Panc1 (cell line): ENCODE measurements at regions not wholly inside any gene's neighbourhood (a gene's known extent, or its start where the extent isn't known, plus 50 kb on each side); places are given as distances from the start of the nearest gene placed in this dataset.

Source experiments
- ATAC-seq: fragments of 200-7000 bp; cut with Tn5 transposase; 2 replicates; pipeline ENCODE4 v1.9.1; 2020; ENCODE audit warnings: mild to moderate bottlenecking, moderate library complexity
- BruUV-seq: library from RNA; stranded (reverse); fragments of 400-500 nt; replicated peaks from 2 replicates; lab custom pipeline; 2021; lab: Mats Ljungman, UMichigan
- CTCF ChIA-PET: fragments of 300-600 bp; sonication (Branson Sonifier 250); formaldehyde crosslinking; loops from one replicate; lab custom pipeline; 2022; ENCODE audit warnings: antibody characterized with exemption; lab: Charles Lee
- POLR2A ChIA-PET: fragments of 300-600 bp; sonication (Branson Sonifier 250); formaldehyde crosslinking; loops from one replicate; lab custom pipeline; 2022; ENCODE audit warnings: antibody characterized with exemption; lab: Charles Lee
- DNase-seq: peaks from one replicate; pipeline ENCODE4 v3.0.0-alpha.2; 2010; ENCODE audit warnings: low read depth, low spot score
- H3K27ac ChIP-seq: 2 replicates; pipeline ENCODE4 v1.5.1; 2011; ENCODE audit warnings: mild to moderate bottlenecking, low read length, inconsistent platforms
- H3K27me3 ChIP-seq: fragments of 200-500 bp; sonication (Bioruptor generic); 2 replicates; pipeline ENCODE4 v1.6.0; 2014; ENCODE audit warnings: low read length, inconsistent platforms; ENCODE audit not compliant: control insufficient read depth, insufficient read depth
- H3K36me3 ChIP-seq: fragments of 200-500 bp; sonication (Bioruptor generic); 2 replicates; pipeline ENCODE4 v1.5.1; 2014; ENCODE audit warnings: inconsistent platforms, mild to moderate bottlenecking, low read length, moderate library complexity; ENCODE audit not compliant: control insufficient read depth, insufficient read depth
- H3K4me1 ChIP-seq: 2 replicates; pipeline ENCODE4 v1.5.1; 2011; ENCODE audit warnings: inconsistent platforms, mild to moderate bottlenecking, low read length, moderate library complexity; ENCODE audit not compliant: control insufficient read depth, insufficient read depth
- H3K4me3 ChIP-seq, 2 experiments: 2 replicates each; pipeline ENCODE4 v1.5.1; 2011 to 2012; ENCODE audit warnings: low read depth in 2 of 2, low read length in 2 of 2, mild to moderate bottlenecking in 2 of 2, inconsistent platforms in 1 of 2, moderate library complexity in 1 of 2
- H3K9me3 ChIP-seq: fragments of 200-500 bp; sonication (Bioruptor generic); 2 replicates; pipeline ENCODE4 v1.5.1; 2014; ENCODE audit warnings: low read depth, mild to moderate bottlenecking, inconsistent platforms, low read length, moderate library complexity; ENCODE audit not compliant: control insufficient read depth, insufficient read depth
- POLR2AphosphoS5 ChIP-seq: IDR thresholded peaks from 2 replicates; pipeline ENCODE4 v1.6.1; 2012; ENCODE audit warnings: mild to moderate bottlenecking, low read depth, low read length, moderate library complexity
- SIN3A ChIP-seq: IDR thresholded peaks from 2 replicates; pipeline ENCODE4 v1.6.1; 2012; ENCODE audit warnings: low read depth, mild to moderate bottlenecking, low read length, moderate library complexity, borderline replicate concordance; ENCODE audit not compliant: insufficient read depth
- TCF7L2 ChIP-seq: IDR thresholded peaks from 2 replicates; pipeline ENCODE4 v1.6.1; 2011; ENCODE audit warnings: mild to moderate bottlenecking, low read depth, low read length, inconsistent platforms
- in situ Hi-C: cut with HindIII; loops from 2 replicates; pipeline ENCODE4 v1.10.0; 2016; ENCODE audit warnings: low sequenced_read_pairs, low pct_unique_long_range_greater_than_20kb
- intact Hi-C: fragments of 100-400 bp; cut with micrococcal nuclease; formaldehyde crosslinking; loops from one replicate; pipeline ENCODE4 v1.10.0; 2022; ENCODE audit not compliant: unreplicated experiment
- TF ChIP-seq, protein P1 (sequence below), 2 experiments: IDR thresholded peaks; 2 replicates each; pipeline ENCODE4 v1.6.1; 2011 to 2012; ENCODE audit warnings: low read depth in 2 of 2, control low read depth in 1 of 2, low read length in 1 of 2, mild to moderate bottlenecking in 1 of 2, moderate library complexity in 1 of 2; ENCODE audit not compliant: insufficient read depth in 1 of 2
- TF ChIP-seq, protein P2 (sequence below): fragments of 450-650 bp; IDR thresholded peaks from 2 replicates; pipeline ENCODE4 v1.5.1; 2017; ENCODE audit warnings: mild to moderate bottlenecking

DNA sequence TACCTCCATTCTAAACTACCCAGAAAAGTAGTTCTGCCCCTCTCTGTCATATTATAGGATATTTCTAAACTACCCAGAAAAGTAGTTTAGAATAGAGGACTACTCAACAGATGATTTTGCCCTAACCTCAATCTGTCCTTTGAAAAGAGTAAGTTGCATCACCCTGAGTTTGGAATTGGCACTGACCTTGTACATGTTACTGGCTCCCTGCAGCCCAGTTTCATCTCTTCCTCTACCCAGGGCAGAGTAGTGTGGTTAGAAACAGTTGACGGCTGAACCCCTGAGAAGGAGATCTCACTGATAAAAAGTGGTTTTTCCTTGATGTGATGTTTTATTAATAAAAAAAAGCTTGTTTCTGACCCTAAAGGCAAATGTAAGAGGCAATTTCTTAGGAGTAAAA is 340.5 kb upstream of the NECTIN3 start:
- TF ChIP-seq SIN3A (no peak), POLR2AphosphoS5 (no peak), TCF7L2 (no peak)
- TF ChIP-seq, protein P1, sequence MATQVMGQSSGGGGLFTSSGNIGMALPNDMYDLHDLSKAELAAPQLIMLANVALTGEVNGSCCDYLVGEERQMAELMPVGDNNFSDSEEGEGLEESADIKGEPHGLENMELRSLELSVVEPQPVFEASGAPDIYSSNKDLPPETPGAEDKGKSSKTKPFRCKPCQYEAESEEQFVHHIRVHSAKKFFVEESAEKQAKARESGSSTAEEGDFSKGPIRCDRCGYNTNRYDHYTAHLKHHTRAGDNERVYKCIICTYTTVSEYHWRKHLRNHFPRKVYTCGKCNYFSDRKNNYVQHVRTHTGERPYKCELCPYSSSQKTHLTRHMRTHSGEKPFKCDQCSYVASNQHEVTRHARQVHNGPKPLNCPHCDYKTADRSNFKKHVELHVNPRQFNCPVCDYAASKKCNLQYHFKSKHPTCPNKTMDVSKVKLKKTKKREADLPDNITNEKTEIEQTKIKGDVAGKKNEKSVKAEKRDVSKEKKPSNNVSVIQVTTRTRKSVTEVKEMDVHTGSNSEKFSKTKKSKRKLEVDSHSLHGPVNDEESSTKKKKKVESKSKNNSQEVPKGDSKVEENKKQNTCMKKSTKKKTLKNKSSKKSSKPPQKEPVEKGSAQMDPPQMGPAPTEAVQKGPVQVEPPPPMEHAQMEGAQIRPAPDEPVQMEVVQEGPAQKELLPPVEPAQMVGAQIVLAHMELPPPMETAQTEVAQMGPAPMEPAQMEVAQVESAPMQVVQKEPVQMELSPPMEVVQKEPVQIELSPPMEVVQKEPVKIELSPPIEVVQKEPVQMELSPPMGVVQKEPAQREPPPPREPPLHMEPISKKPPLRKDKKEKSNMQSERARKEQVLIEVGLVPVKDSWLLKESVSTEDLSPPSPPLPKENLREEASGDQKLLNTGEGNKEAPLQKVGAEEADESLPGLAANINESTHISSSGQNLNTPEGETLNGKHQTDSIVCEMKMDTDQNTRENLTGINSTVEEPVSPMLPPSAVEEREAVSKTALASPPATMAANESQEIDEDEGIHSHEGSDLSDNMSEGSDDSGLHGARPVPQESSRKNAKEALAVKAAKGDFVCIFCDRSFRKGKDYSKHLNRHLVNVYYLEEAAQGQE (IDR thresholded peaks at IDR 0.05; ENCODE audit: insufficient read depth in 1 of 2, low read depth in 2 of 2, low read length in 1 of 2): no peak
- TF ChIP-seq, protein P2, sequence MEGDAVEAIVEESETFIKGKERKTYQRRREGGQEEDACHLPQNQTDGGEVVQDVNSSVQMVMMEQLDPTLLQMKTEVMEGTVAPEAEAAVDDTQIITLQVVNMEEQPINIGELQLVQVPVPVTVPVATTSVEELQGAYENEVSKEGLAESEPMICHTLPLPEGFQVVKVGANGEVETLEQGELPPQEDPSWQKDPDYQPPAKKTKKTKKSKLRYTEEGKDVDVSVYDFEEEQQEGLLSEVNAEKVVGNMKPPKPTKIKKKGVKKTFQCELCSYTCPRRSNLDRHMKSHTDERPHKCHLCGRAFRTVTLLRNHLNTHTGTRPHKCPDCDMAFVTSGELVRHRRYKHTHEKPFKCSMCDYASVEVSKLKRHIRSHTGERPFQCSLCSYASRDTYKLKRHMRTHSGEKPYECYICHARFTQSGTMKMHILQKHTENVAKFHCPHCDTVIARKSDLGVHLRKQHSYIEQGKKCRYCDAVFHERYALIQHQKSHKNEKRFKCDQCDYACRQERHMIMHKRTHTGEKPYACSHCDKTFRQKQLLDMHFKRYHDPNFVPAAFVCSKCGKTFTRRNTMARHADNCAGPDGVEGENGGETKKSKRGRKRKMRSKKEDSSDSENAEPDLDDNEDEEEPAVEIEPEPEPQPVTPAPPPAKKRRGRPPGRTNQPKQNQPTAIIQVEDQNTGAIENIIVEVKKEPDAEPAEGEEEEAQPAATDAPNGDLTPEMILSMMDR: no peak

DNA sequence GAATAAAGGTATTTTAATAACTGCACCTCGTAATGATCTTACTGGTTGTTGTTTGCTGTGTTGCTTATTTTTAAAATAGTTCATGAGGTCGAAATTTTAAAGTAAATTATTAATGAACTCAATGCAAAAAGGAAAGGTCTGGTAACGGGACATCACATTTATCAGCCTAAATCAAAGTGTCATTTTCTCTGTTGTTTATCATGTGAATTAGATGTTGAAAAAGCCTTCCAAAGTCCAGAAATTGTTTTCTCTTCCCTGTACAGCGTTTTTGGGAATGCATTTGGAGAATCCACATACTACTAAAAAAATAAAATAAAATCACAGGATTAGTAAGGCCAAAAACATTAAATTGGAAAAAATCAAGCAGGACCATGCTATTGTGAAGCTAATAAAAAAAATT is 339.2 kb upstream of the NECTIN3 start:
- Histone ChIP-seq H3K9me3 (no peaks in the 10 kb centered on the region), H3K36me3 (no peaks in the 10 kb centered on the region), H3K4me3 (no peak overlapping the region), H3K4me1 (no peaks in the 10 kb centered on the region), H3K27me3 (no peaks in the 10 kb centered on the region), H3K27ac (no peak overlapping the region)
- ChIA-PET POLR2A (no interaction called here), CTCF (no interaction called here)
- BruUV-seq: no TSS peak
- DNase-seq (no peak), ATAC-seq (no peak)
- intact Hi-C loops: no loop called here
- TF ChIP-seq TCF7L2 (no peak), POLR2AphosphoS5 (no peak), SIN3A (no peak)
- TF ChIP-seq, protein P1 (IDR thresholded peaks at IDR 0.05; ENCODE audit: insufficient read depth in 1 of 2, low read depth in 2 of 2, low read length in 1 of 2): no peak
- TF ChIP-seq, protein P2: no peak
- in situ Hi-C loops: no loop called here

More for the DNA sequence above, 340.5 kb upstream of the NECTIN3 start:
- Histone ChIP-seq H3K4me3 (no peak overlapping the region), H3K4me1 (no peaks in the 10 kb centered on the region), H3K27ac (no peak overlapping the region), H3K27me3 (no peaks in the 10 kb centered on the region), H3K9me3 (no peaks in the 10 kb centered on the region), H3K36me3 (no peaks in the 10 kb centered on the region)
- DNase-seq (no peak), ATAC-seq (no peak)
- BruUV-seq: no TSS peak
- intact Hi-C loops (no loop called here), in situ Hi-C loops (no loop called here)
- ChIA-PET CTCF (no interaction called here), POLR2A (no interaction called here)
